CD4-positive, alpha-beta T cell (primary cell): ENCODE measurements at regions not wholly inside any gene's neighbourhood (a gene's known extent, or its start where the extent isn't known, plus 50 kb on each side); places are given as distances from the start of the nearest gene placed in this dataset.

ENCODE experiments used
- ATAC-seq: fragments of 200-7000 bp; cut with Tn5 transposase; one replicate; pipeline ENCODE4 v1.10.0; 2022; ENCODE audit warnings: mild to moderate bottlenecking; ENCODE audit not compliant: poor library complexity
- CTCF ChIA-PET: fragments of 350-600 bp; sonication (Branson Sonifier 250); formaldehyde crosslinking; loops from one replicate; lab custom pipeline; 2021; ENCODE audit warnings: antibody characterized with exemption, inconsistent platforms; lab: Charles Lee
- POLR2A ChIA-PET: fragments of 350-600 bp; sonication (Branson Sonifier 250); formaldehyde crosslinking; loops from one replicate; lab custom pipeline; 2021; ENCODE audit warnings: antibody characterized with exemption, inconsistent platforms; lab: Charles Lee
- DNase-seq, 14 experiments: peaks; one replicate each; pipeline ENCODE4 v3.0.0-alpha.2; 2013 to 2020; ENCODE audit warnings: mixed read lengths in 2 of 14
- H3K27ac ChIP-seq, 2 donors: one replicate each; pipeline versions ENCODE4 v1.5.1 to v1.7.0; 2013; ENCODE audit warnings: low read length in 2 of 2, low read depth in 1 of 2, mild to moderate bottlenecking in 1 of 2
- H3K27me3 ChIP-seq, 2 experiments: 1 replicate in 1 of 2; 2 replicates in 1 of 2; pipeline versions ENCODE4 v1.6.1 to v1.7.0; 2013; ENCODE audit warnings: low read length in 2 of 2, control low read depth in 1 of 2, mild to moderate bottlenecking in 1 of 2, moderate library complexity in 1 of 2; ENCODE audit not compliant: insufficient read depth in 2 of 2, control insufficient read depth in 1 of 2
- H3K36me3 ChIP-seq: one replicate; pipeline ENCODE4 v1.6.1; 2013; ENCODE audit warnings: low read length, control low read depth; ENCODE audit not compliant: insufficient read depth
- H3K4me1 ChIP-seq: one replicate; pipeline ENCODE4 v1.6.1; 2013; ENCODE audit warnings: low read length, control low read depth; ENCODE audit not compliant: insufficient read depth
- H3K4me3 ChIP-seq: one replicate; pipeline ENCODE4 v1.5.1; 2013; ENCODE audit warnings: mild to moderate bottlenecking, low read length, moderate library complexity
- H3K9me3 ChIP-seq, 2 experiments: 1 replicate in 1 of 2; 2 replicates in 1 of 2; pipeline versions ENCODE4 v1.6.1 to v1.7.0; 2013; ENCODE audit warnings: low read length in 2 of 2, mild to moderate bottlenecking in 2 of 2, control low read depth in 1 of 2, moderate library complexity in 1 of 2; ENCODE audit not compliant: control insufficient read depth in 1 of 2, insufficient read depth in 1 of 2
- H3K27ac Mint-ChIP-seq: one replicate; pipeline ENCODE4 v1.8.0; 2020; ENCODE audit warnings: mixed read lengths
- H3K27me3 Mint-ChIP-seq: one replicate; pipeline ENCODE4 v1.8.0; 2021; ENCODE audit warnings: mixed read lengths
- H3K36me3 Mint-ChIP-seq: one replicate; pipeline ENCODE4 v1.8.0; 2021; ENCODE audit warnings: low read depth, mixed read lengths
- H3K4me1 Mint-ChIP-seq: one replicate; pipeline ENCODE4 v1.8.0; 2021; ENCODE audit warnings: low read depth, mixed read lengths
- H3K4me3 Mint-ChIP-seq: one replicate; pipeline ENCODE4 v1.8.0; 2020; ENCODE audit warnings: mild to moderate bottlenecking, mixed read lengths
- H3K9me3 Mint-ChIP-seq: one replicate; pipeline ENCODE4 v1.8.0; 2020; ENCODE audit warnings: mixed read lengths
- intact Hi-C, 2 experiments: fragments of 100-400 bp; cut with DNase I in 1 of 2; cut with micrococcal nuclease in 1 of 2; formaldehyde crosslinking; loops; one replicate each; pipeline versions ENCODE4 v1.15.1 to v1.9.0; 2023 to 2025; cut with DNase I, micrococcal nuclease
- TF ChIP-seq, protein P1 (sequence below): fragments of 200-600 bp; IDR thresholded peaks from one replicate; pipeline ENCODE4 v1.8.0; 2022; ENCODE audit warnings: antibody characterized with exemption, mild to moderate bottlenecking

DNA sequence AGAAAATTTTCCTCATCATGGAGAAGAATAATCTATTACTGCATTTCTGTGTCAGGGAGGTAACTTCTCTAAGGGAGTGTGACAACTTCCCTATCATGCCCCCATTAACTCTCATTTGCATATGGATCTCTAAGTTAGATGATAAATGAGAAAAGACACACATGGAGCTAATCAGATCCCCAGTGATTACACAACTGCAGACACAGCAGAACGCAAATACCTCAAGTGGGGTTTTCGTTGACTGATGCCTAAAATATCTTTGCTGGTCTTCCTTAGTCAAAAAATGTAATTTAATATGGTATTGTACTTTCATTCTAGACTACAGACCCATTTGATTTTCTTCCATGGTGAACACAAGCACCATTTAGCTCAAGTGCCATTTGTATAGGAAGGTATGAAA lies 630.5 kb downstream of the TBL1XR1 start:
- Mint-ChIP-seq H3K27me3 (no peaks in the 10 kb centered on the region), H3K9me3 (peaks cover 2% of the 10 kb centered on the region), H3K4me3 (no peak overlapping the region), H3K4me1 (no peaks in the 10 kb centered on the region), H3K36me3 (no peaks in the 10 kb centered on the region), H3K27ac (no peak overlapping the region)
- Histone ChIP-seq H3K36me3 (no peaks in the 10 kb centered on the region), H3K4me1 (no peaks in the 10 kb centered on the region), H3K9me3 (no peaks in the 10 kb centered on the region), H3K4me3 (no peak overlapping the region), H3K27me3 (no peaks in the 10 kb centered on the region), H3K27ac (no peak overlapping the region)
- TF ChIP-seq, protein P1, sequence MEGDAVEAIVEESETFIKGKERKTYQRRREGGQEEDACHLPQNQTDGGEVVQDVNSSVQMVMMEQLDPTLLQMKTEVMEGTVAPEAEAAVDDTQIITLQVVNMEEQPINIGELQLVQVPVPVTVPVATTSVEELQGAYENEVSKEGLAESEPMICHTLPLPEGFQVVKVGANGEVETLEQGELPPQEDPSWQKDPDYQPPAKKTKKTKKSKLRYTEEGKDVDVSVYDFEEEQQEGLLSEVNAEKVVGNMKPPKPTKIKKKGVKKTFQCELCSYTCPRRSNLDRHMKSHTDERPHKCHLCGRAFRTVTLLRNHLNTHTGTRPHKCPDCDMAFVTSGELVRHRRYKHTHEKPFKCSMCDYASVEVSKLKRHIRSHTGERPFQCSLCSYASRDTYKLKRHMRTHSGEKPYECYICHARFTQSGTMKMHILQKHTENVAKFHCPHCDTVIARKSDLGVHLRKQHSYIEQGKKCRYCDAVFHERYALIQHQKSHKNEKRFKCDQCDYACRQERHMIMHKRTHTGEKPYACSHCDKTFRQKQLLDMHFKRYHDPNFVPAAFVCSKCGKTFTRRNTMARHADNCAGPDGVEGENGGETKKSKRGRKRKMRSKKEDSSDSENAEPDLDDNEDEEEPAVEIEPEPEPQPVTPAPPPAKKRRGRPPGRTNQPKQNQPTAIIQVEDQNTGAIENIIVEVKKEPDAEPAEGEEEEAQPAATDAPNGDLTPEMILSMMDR, result no peak
- ATAC-seq (no peak), DNase-seq (no peak)
- POLR2A ChIA-PET, result no interaction called here
- CTCF ChIA-PET, result no interaction called here
- intact Hi-C loops, result no loop called here

DNA sequence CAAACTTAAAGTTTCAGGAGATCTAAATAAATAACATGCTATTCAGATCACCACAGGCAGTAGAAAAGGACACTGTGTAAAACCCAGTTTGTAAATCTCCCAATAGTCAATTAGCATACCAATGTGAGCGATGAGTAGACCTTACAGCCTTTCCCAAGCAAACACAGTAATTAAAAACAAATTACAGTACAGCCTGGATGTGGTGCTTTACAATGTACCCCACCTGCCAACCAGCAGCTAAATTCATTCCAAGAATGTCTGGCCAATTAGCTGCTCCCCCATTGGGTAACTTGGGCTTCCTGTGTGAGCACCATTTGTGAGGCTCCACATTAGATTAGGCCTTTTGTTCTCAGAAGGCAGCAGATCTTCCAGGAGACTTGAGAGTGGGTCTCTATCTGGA lies 635.0 kb downstream of the TBL1XR1 start:
- no peaks in the 10 kb centered on the region for H3K36me3 Mint-ChIP-seq
- ChIA-PET POLR2A (no interaction called here), CTCF (no interaction called here)
- no peak overlapping the region for H3K27ac Mint-ChIP-seq
- H3K9me3 ChIP-seq, result no peaks in the 10 kb centered on the region
- H3K4me3 ChIP-seq, result no peak overlapping the region
- H3K4me3 Mint-ChIP-seq, result no peak overlapping the region
- H3K27ac ChIP-seq, result no peak overlapping the region
- TF ChIP-seq, protein P1, result no peak
- peaks cover 7% of the 10 kb centered on the region for H3K9me3 Mint-ChIP-seq
- no peaks in the 10 kb centered on the region for H3K36me3 ChIP-seq
- intact Hi-C loops, result no loop called here
- no peaks in the 10 kb centered on the region for H3K4me1 ChIP-seq
- no peaks in the 10 kb centered on the region for H3K4me1 Mint-ChIP-seq
- H3K27me3 Mint-ChIP-seq, result no peaks in the 10 kb centered on the region
- DNase-seq (no peak), ATAC-seq (no peak)
- no peaks in the 10 kb centered on the region for H3K27me3 ChIP-seq

- Histone ChIP-seq H3K27me3 (no peaks in the 10 kb centered on the region), H3K4me3 (no peak overlapping the region), H3K36me3 (no peaks in the 10 kb centered on the region), H3K27ac (no peak overlapping the region), H3K9me3 (no peaks in the 10 kb centered on the region), H3K4me1 (no peaks in the 10 kb centered on the region)
- ChIA-PET CTCF (no interaction called here), POLR2A (no interaction called here)
- Mint-ChIP-seq H3K27ac (no peak overlapping the region), H3K27me3 (no peaks in the 10 kb centered on the region), H3K4me1 (no peaks in the 10 kb centered on the region), H3K36me3 (no peaks in the 10 kb centered on the region), H3K9me3 (peaks cover 7% of the 10 kb centered on the region), H3K4me3 (no peak overlapping the region)
- intact Hi-C loops, result no loop called here
- ATAC-seq (no peak), DNase-seq (no peak)
- TF ChIP-seq, protein P1, result no peak
Observed at GRCh38 chr3:176561826-176562225, 635.5 kb downstream of the TBL1XR1 start.
